ENCODE measurements at regions not wholly inside any gene's neighbourhood (a gene's known extent, or its start where the extent isn't known, plus 50 kb on each side); places are given as distances from the start of the nearest gene placed in this dataset.

DNA sequence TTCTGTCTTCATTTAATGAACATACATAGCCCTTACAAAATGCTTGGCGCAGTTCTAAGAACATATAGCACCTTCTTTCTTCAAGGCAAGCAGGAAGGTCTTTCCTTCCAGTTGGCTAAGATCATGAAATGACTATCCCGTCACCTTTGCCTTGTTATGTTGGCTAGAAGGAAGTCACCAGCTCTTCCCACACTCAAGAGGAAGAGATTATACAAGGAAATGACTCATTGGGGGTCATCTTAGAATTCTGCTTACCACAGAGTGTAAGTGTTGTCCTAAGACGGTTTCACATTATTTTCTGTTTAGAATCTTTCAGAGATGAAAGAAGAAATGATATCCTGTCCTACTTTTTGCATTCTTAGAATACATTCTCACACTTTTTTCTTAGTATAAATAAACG, 808.0 kb upstream of the LUZP2 start:
- TF ChIP-seq POLR2AphosphoS5 (IDR thresholded peaks at IDR 0.05) (no peak), EP300 (IDR thresholded peaks at IDR 0.05) (no peak)

Data from stomach (tissue), 4 donors.